ENCODE measurements at regions not wholly inside any gene's neighbourhood (a gene's known extent, or its start where the extent isn't known, plus 50 kb on each side); places are given as distances from the start of the nearest gene placed in this dataset.

- no peak for TF ChIP-seq CTCF (IDR thresholded peaks at IDR 0.05)
- no peak for TF ChIP-seq POLR2A (IDR thresholded peaks at IDR 0.05)
Measured at GRCh38 chr6:44554194-44554593, 166.7 kb downstream of the CDC5L start.

Measured in Peyer's patch (tissue), 4 donors.